Peyer's patch (tissue), 4 donors: ENCODE measurements at regions not wholly inside any gene's neighbourhood (a gene's known extent, or its start where the extent isn't known, plus 50 kb on each side); places are given as distances from the start of the nearest gene placed in this dataset.

Experiments used
- DNase-seq, 3 donors: peaks; one replicate each; pipeline ENCODE4 v3.0.0-alpha.2; 2017 to 2019
- H3K27ac ChIP-seq, 4 donors: fragments of 200-600 bp; sonication (generic); one replicate each; pipeline ENCODE4 v1.5.1; 2016 to 2019
- H3K27me3 ChIP-seq, 2 donors: fragments of 200-600 bp; sonication (generic); one replicate each; pipeline ENCODE4 v1.5.1; 2019
- H3K36me3 ChIP-seq, 3 donors: fragments of 200-600 bp; sonication (generic); one replicate each; pipeline ENCODE4 v1.5.1; 2016 to 2019
- H3K4me1 ChIP-seq, 4 donors: fragments of 200-600 bp; sonication (generic); one replicate each; pipeline ENCODE4 v1.5.1; 2016 to 2019
- H3K4me3 ChIP-seq, 4 donors: fragments of 200-600 bp; sonication (generic); 1 replicate in 3 of 4; 2 replicates in 1 of 4; pipeline ENCODE4 v1.5.1; 2016 to 2019; ENCODE audit warnings: mild to moderate bottlenecking in 1 of 4
- H3K9me3 ChIP-seq, 4 donors: fragments of 200-600 bp; sonication (generic); one replicate each; pipeline ENCODE4 v1.5.1; 2016 to 2019; ENCODE audit warnings: mild to moderate bottlenecking in 1 of 4
- POLR2A ChIP-seq, 2 donors: fragments of 450-650 bp; IDR thresholded peaks; one replicate each; pipeline ENCODE4 v1.5.1; 2017; ENCODE audit warnings: antibody characterized with exemption in 2 of 2, mild to moderate bottlenecking in 2 of 2, moderate library complexity in 2 of 2
- TF ChIP-seq, protein P1 (sequence below), 6 experiments: fragments of 450-650 bp in 4 of 6; fragments of 200-600 bp in 2 of 6; sonication (generic) in 1 of 6; IDR thresholded peaks; one replicate each; pipeline ENCODE4 v1.5.1; 2017 to 2019; ENCODE audit warnings: antibody characterized with exemption in 6 of 6, mild to moderate bottlenecking in 3 of 6, moderate library complexity in 1 of 6

DNA sequence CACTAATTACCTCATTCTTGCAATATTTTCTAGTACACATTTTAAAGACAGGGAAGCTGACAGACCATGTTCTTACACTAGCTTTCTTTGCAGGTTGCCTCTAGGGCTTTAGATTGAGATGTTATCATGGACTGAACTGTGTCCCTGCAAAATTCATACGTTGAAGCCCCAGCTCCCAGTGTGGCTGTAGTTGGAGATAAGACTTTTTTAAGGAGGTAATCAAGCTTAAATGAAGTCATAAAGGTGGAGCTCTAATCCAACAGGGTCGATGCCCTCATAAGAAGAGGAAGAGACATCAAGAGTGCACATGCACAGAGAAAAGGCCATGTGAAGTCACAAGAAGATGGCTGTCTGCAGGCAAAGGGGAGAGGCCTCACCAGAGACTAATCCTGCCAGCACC, 471.2 kb upstream of the ACTBL2 start:
- TF ChIP-seq, protein P1, sequence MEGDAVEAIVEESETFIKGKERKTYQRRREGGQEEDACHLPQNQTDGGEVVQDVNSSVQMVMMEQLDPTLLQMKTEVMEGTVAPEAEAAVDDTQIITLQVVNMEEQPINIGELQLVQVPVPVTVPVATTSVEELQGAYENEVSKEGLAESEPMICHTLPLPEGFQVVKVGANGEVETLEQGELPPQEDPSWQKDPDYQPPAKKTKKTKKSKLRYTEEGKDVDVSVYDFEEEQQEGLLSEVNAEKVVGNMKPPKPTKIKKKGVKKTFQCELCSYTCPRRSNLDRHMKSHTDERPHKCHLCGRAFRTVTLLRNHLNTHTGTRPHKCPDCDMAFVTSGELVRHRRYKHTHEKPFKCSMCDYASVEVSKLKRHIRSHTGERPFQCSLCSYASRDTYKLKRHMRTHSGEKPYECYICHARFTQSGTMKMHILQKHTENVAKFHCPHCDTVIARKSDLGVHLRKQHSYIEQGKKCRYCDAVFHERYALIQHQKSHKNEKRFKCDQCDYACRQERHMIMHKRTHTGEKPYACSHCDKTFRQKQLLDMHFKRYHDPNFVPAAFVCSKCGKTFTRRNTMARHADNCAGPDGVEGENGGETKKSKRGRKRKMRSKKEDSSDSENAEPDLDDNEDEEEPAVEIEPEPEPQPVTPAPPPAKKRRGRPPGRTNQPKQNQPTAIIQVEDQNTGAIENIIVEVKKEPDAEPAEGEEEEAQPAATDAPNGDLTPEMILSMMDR (IDR thresholded peaks at IDR 0.05): no peak
- TF ChIP-seq POLR2A (IDR thresholded peaks at IDR 0.05): no peak
- Histone ChIP-seq H3K9me3 (no peaks in the 10 kb centered on the region), H3K36me3 (no peaks in the 10 kb centered on the region), H3K4me1 (no peaks in the 10 kb centered on the region), H3K4me3 (no peak overlapping the region), H3K27me3 (no peaks in the 10 kb centered on the region), H3K27ac (no peak overlapping the region)
- no peak for DNase-seq

DNA sequence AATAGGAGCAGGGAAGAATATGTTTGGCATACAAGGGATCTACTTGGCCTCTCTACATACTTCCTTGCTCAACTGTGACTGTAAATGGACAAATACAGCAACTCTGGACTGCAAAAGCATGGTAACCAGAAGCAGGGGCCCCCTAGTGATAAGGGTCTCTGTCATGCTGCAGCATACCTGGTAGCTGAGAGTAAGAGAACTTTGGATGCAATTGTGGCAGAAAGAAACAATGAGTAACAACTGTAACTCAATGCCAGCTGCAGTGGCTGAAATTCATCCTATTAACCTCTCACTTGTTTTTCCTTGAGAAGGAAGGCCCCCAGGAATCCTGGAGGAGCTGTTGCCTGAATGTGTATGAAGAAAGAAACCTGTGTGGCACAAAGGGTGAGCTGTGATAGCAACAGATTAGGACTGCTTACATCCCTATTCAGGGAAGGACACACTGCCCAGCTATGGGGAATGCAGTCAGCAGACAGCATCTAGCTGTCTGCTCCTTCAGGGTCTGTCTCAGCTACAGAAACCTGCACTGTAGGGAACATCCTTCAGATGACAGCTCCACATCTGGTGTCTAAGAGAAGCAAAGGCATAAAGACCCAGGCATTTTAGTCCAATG, 468.1 kb upstream of the ACTBL2 start:
- DNase-seq: no peak
- Histone ChIP-seq H3K36me3 (no peaks in the 10 kb centered on the region), H3K4me1 (no peaks in the 10 kb centered on the region), H3K27me3 (no peaks in the 10 kb centered on the region), H3K9me3 (no peaks in the 10 kb centered on the region), H3K4me3 (no peak overlapping the region), H3K27ac (no peak overlapping the region)
- TF ChIP-seq, protein P1 (IDR thresholded peaks at IDR 0.05): no peak
- no peak for TF ChIP-seq POLR2A (IDR thresholded peaks at IDR 0.05)

DNA sequence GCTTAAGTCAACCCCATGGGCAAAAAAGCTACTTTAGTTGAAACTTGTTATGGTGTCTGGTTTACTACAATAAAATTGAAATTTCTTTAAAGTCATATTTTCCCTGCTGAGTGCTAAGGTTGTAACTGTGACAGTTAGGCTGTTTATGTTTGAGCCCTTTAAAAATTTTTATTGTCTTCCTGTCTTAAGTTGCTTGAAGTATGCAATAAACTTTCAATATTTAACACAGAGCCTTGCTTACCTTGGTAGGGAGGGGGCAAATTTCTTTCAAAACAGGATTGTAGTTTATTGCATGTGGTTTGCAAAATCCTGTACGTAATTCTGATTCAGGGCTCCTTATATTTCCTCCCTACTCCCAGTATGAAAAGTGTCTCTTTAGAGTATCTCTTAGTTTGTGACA, 465.5 kb upstream of the ACTBL2 start:
- Histone ChIP-seq H3K4me3 (no peak overlapping the region), H3K4me1 (no peaks in the 10 kb centered on the region), H3K27me3 (no peaks in the 10 kb centered on the region), H3K27ac (no peak overlapping the region), H3K36me3 (no peaks in the 10 kb centered on the region), H3K9me3 (no peaks in the 10 kb centered on the region)
- TF ChIP-seq, protein P1 (IDR thresholded peaks at IDR 0.05): no peak
- TF ChIP-seq POLR2A (IDR thresholded peaks at IDR 0.05): no peak
- DNase-seq: no peak

DNA sequence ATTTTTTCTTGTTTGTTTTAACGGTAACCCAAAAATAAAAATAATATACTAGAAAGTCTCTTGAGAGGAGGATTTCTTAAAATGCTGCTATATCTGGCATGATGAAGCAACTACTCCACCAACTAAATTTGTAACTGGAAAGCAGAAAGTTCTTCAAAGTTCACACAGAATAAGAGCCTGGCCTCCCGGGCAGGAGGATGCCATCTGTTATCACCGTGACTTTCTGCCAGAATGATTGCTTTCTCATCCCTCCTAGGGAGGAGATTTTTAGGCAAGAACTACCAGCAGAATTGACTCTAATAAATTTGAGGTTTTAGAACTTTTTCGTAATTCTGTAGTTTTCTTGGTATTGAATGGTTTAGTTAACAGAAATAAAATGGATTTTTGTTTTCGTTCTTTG, 464.6 kb upstream of the ACTBL2 start:
- DNase-seq: no peak
- Histone ChIP-seq H3K9me3 (no peaks in the 10 kb centered on the region), H3K4me1 (no peaks in the 10 kb centered on the region), H3K27me3 (no peaks in the 10 kb centered on the region), H3K27ac (no peak overlapping the region), H3K36me3 (no peaks in the 10 kb centered on the region), H3K4me3 (no peak overlapping the region)
- no peak for TF ChIP-seq POLR2A (IDR thresholded peaks at IDR 0.05)
- TF ChIP-seq, protein P1 (IDR thresholded peaks at IDR 0.05): no peak

DNA sequence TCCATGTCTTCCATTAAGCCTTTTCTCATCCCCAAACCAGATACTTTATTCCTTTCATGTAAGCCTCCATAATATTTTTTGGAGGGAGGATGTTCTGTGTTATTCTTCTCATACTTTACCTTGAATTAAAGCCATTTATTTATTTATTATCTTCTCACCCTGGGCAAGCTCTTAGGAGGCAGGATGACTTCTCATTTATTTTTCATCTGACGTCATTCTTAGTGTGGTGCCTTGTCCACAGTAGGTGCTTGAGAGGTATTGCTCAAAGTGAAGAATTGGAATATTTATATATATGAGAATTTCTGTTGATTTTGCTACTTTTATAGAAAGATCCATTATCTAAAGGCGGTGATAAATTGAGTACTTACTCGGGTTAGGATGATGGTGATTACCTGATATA, 458.3 kb upstream of the ACTBL2 start:
- TF ChIP-seq, protein P1 (IDR thresholded peaks at IDR 0.05): no peak
- no peak for TF ChIP-seq POLR2A (IDR thresholded peaks at IDR 0.05)
- Histone ChIP-seq H3K9me3 (no peaks in the 10 kb centered on the region), H3K4me1 (no peaks in the 10 kb centered on the region), H3K27me3 (no peaks in the 10 kb centered on the region), H3K36me3 (no peaks in the 10 kb centered on the region), H3K4me3 (no peak overlapping the region), H3K27ac (no peak overlapping the region)
- no peak for DNase-seq

DNA sequence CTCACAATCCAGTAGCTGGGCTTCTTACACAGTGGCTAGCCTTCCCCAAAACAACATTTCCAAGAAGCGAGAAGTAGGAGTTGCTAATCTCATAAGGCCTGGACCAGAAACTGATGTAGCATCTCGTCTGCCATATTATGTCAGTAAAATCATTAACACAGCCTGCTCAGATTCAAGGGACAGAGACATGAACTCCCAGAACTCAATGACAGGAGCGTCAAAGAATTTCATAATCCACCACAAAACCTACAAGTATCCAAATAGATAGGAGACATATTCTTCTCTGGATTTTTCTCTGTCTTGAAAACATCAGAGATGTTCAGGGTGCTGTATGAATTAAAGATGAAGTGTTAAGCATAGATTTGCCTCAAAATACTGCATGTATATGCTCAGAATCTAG, 457.6 kb upstream of the ACTBL2 start:
- no peaks in the 10 kb centered on the region for H3K36me3 ChIP-seq
- no peaks in the 10 kb centered on the region for H3K27me3 ChIP-seq
- DNase-seq: no peak
- no peaks in the 10 kb centered on the region for H3K4me1 ChIP-seq
- TF ChIP-seq, protein P1 (IDR thresholded peaks at IDR 0.05): no peak
- no peak for TF ChIP-seq POLR2A (IDR thresholded peaks at IDR 0.05)
- no peaks in the 10 kb centered on the region for H3K9me3 ChIP-seq
- no peak overlapping the region for H3K4me3 ChIP-seq
- H3K27ac ChIP-seq: no peak overlapping the region
